ENCODE measurements at regions not wholly inside any gene's neighbourhood (a gene's known extent, or its start where the extent isn't known, plus 50 kb on each side); places are given as distances from the start of the nearest gene placed in this dataset.
"Not testable (repeated sequence)": the region's sequence is repeated elsewhere in the genome, so short reads cannot be mapped to it uniquely, and the experiment has no call there.

- DNase-seq = no peak
These were observed 253.9 kb downstream of the AGTPBP1 start for GRCh38 chr9:85487872-85488271.

- DNase-seq = no peak
These were observed 257.5 kb downstream of the AGTPBP1 start for GRCh38 chr9:85484235-85484634.

- no peak for DNase-seq
These were observed 258.5 kb downstream of the AGTPBP1 start for GRCh38 chr9:85483208-85483607.

GRCh38 chr9:85479305-85479704, 262.4 kb downstream of the AGTPBP1 start:
- DNase-seq = no peak

GRCh38 chr9:85478847-85479246, 262.9 kb downstream of the AGTPBP1 start:
- DNase-seq = no peak

GRCh38 chr9:85474896-85475295, 266.9 kb downstream of the AGTPBP1 start:
- DNase-seq = not testable (repeated sequence)

GRCh38 chr9:85471791-85472190, 270.0 kb downstream of the AGTPBP1 start:
- no peak for DNase-seq

- no peak for DNase-seq
These were observed 272.7 kb downstream of the AGTPBP1 start for GRCh38 chr9:85469041-85469440.

GRCh38 chr9:85466834-85467233, 274.9 kb downstream of the AGTPBP1 start:
- no peak for DNase-seq

- not testable (repeated sequence) for DNase-seq
These were observed 283.5 kb downstream of the AGTPBP1 start for GRCh38 chr9:85458114-85458864.

- DNase-seq = no peak
These were observed 287.9 kb downstream of the AGTPBP1 start for GRCh38 chr9:85453850-85454249.

- no peak for DNase-seq
These were observed 288.9 kb downstream of the AGTPBP1 start for GRCh38 chr9:85452841-85453240.

GRCh38 chr9:85451680-85452079, 290.1 kb downstream of the AGTPBP1 start:
- no peak for DNase-seq

GRCh38 chr9:85445887-85446286, 295.9 kb downstream of the AGTPBP1 start:
- DNase-seq = no peak

- DNase-seq = no peak
These were observed 297.5 kb downstream of the AGTPBP1 start for GRCh38 chr9:85444243-85444642.

GRCh38 chr9:85443190-85443598, 298.6 kb downstream of the AGTPBP1 start:
- DNase-seq = no peak

- no peak for DNase-seq
These were observed 302.0 kb downstream of the AGTPBP1 start for GRCh38 chr9:85439791-85440190.

- DNase-seq = not testable (repeated sequence)
These were observed 307.8 kb downstream of the AGTPBP1 start for GRCh38 chr9:85433956-85434355.

- DNase-seq = not testable (repeated sequence)
These were observed 308.2 kb downstream of the AGTPBP1 start for GRCh38 chr9:85433551-85433950.

- DNase-seq = no peak
These were observed 308.7 kb downstream of the AGTPBP1 start for GRCh38 chr9:85433046-85433445.

- DNase-seq = no peak
These were observed 309.2 kb downstream of the AGTPBP1 start for GRCh38 chr9:85432599-85432998.

GRCh38 chr9:85431339-85432102, 310.2 kb downstream of the AGTPBP1 start:
- DNase-seq = no peak

GRCh38 chr9:85430659-85431338, 311.0 kb downstream of the AGTPBP1 start:
- no peak for DNase-seq

GRCh38 chr9:85428230-85428629, 313.5 kb downstream of the AGTPBP1 start:
- no peak for DNase-seq

All from stimulated activated CD4-positive, alpha-beta T cell treated with anti-CD3 and anti-CD28 coated beads, Interleukin-4, amount 100 ng/mL, for 24 hours (primary cell).